Fibroblast of lung (primary cell): ENCODE measurements at regions not wholly inside any gene's neighbourhood (a gene's known extent, or its start where the extent isn't known, plus 50 kb on each side); places are given as distances from the start of the nearest gene placed in this dataset.

Experiments
- DNase-seq, 2 donors: peaks; one replicate each; pipeline versions ENCODE4 v3.0.0 to v3.0.0-alpha.2; 2010; ENCODE audit warnings: low read depth in 2 of 2
- H2AFZ ChIP-seq: 2 replicates; pipeline ENCODE4 v1.5.1; 2012; ENCODE audit warnings: low read length, control low read depth, inconsistent platforms
- H3K27ac ChIP-seq: 2 replicates; pipeline ENCODE4 v1.5.1; 2011; ENCODE audit warnings: low read length, control low read depth; ENCODE audit not compliant: insufficient read depth
- H3K27me3 ChIP-seq: 2 replicates; pipeline ENCODE4 v1.5.1; 2011; ENCODE audit warnings: mild to moderate bottlenecking, low read length; ENCODE audit not compliant: control insufficient read depth, insufficient read depth
- H3K36me3 ChIP-seq: 2 replicates; pipeline ENCODE4 v1.5.1; 2011; ENCODE audit warnings: low read length; ENCODE audit not compliant: control insufficient read depth, insufficient read depth
- H3K4me1 ChIP-seq: 2 replicates; pipeline ENCODE4 v1.5.1; 2011; ENCODE audit warnings: low read length; ENCODE audit not compliant: control insufficient read depth, insufficient read depth; ENCODE audit errors: extremely low read depth
- H3K4me2 ChIP-seq: 2 replicates; pipeline ENCODE4 v1.5.1; 2011; ENCODE audit warnings: low read length, control low read depth; ENCODE audit not compliant: insufficient read depth; ENCODE audit errors: extremely low read depth
- H3K4me3 ChIP-seq, 4 experiments: fragments of 200-600 bp in 1 of 4; sonication (generic) in 1 of 4; replicated peaks in 1 of 4; 2 replicates each; pipeline ENCODE4 v1.5.1; 2011 to 2016; ENCODE audit warnings: low read length in 4 of 4, low read depth in 3 of 4, mild to moderate bottlenecking in 3 of 4, control low read depth in 2 of 4, inconsistent platforms in 1 of 4, mixed read lengths in 1 of 4; ENCODE audit not compliant: insufficient read depth in 1 of 4; ENCODE audit errors: control extremely low read depth in 1 of 4
- H3K79me2 ChIP-seq: 2 replicates; pipeline ENCODE4 v1.5.1; 2012; ENCODE audit warnings: mild to moderate bottlenecking, low read length, inconsistent platforms; ENCODE audit not compliant: control insufficient read depth, insufficient read depth
- H3K9ac ChIP-seq: 2 replicates; pipeline ENCODE4 v1.5.1; 2011; ENCODE audit warnings: mild to moderate bottlenecking, low read length, control low read depth; ENCODE audit not compliant: insufficient read depth
- H3K9me3 ChIP-seq: 2 replicates; pipeline ENCODE4 v1.5.1; 2012; ENCODE audit warnings: low read depth, low read length; ENCODE audit not compliant: control insufficient read depth, insufficient read depth
- H4K20me1 ChIP-seq: 2 replicates; pipeline ENCODE4 v1.5.1; 2011; ENCODE audit warnings: low read length; ENCODE audit not compliant: control insufficient read depth, insufficient read depth; ENCODE audit errors: extremely low read depth
- CTCF ChIP-seq, 2 donors: IDR thresholded peaks in 1 of 2; conservative IDR thresholded peaks in 1 of 2; 1 replicate in 1 of 2; 2 replicates in 1 of 2; pipeline ENCODE4 v1.5.1; 2011 to 2012; ENCODE audit warnings: low read length in 2 of 2, control low read depth in 1 of 2, inconsistent platforms in 1 of 2, low read depth in 1 of 2, mild to moderate bottlenecking in 1 of 2
- EZH2 ChIP-seq: IDR thresholded peaks from 2 replicates; pipeline ENCODE4 v1.5.1; 2012; ENCODE audit warnings: low read length, control low read depth, mild to moderate bottlenecking; ENCODE audit errors: missing control alignments

- no peaks in the 10 kb centered on the region for H3K79me2 ChIP-seq
- H2AFZ ChIP-seq, result no peak overlapping the region
- DNase-seq, result no peak
- no peak overlapping the region for H3K4me3 ChIP-seq
- no peak overlapping the region for H3K9ac ChIP-seq
- no peaks in the 10 kb centered on the region for H3K36me3 ChIP-seq
- no peak overlapping the region for H3K27ac ChIP-seq
- H3K9me3 ChIP-seq, result no peaks in the 10 kb centered on the region
- no peaks in the 10 kb centered on the region for H3K27me3 ChIP-seq
- no peaks in the 10 kb centered on the region for H3K4me1 ChIP-seq
- H3K4me2 ChIP-seq, result no peak overlapping the region
- H4K20me1 ChIP-seq, result no peaks in the 10 kb centered on the region
- TF ChIP-seq EZH2 (no peak), CTCF (conservative IDR thresholded peaks at IDR 0.05 in 1 of 2, IDR thresholded peaks at IDR 0.05 in 1 of 2; ENCODE audit: low read depth in 1 of 2, low read length in 2 of 2) (no peak)
Measured at GRCh38 chr14:22046063-22046462, 372.4 kb upstream of the OR4E1 start.

GRCh38 chr14:22044193-22044592, 370.6 kb upstream of the OR4E1 start:
- H3K9me3 ChIP-seq, result no peaks in the 10 kb centered on the region
- no peak overlapping the region for H2AFZ ChIP-seq
- no peak for DNase-seq
- H3K79me2 ChIP-seq, result no peaks in the 10 kb centered on the region
- H3K27ac ChIP-seq, result no peak overlapping the region
- no peaks in the 10 kb centered on the region for H3K4me1 ChIP-seq
- no peak overlapping the region for H3K4me2 ChIP-seq
- H3K9ac ChIP-seq, result no peak overlapping the region
- no peaks in the 10 kb centered on the region for H3K36me3 ChIP-seq
- H3K27me3 ChIP-seq, result no peaks in the 10 kb centered on the region
- H4K20me1 ChIP-seq, result no peaks in the 10 kb centered on the region
- TF ChIP-seq CTCF (conservative IDR thresholded peaks at IDR 0.05 in 1 of 2, IDR thresholded peaks at IDR 0.05 in 1 of 2; ENCODE audit: low read depth in 1 of 2, low read length in 2 of 2), result no peak
- no peak for TF ChIP-seq EZH2
- no peak overlapping the region for H3K4me3 ChIP-seq

GRCh38 chr14:22040781-22041125, 367.1 kb upstream of the OR4E1 start:
- H3K27me3 ChIP-seq, result no peaks in the 10 kb centered on the region
- no peak overlapping the region for H2AFZ ChIP-seq
- no peaks in the 10 kb centered on the region for H3K9me3 ChIP-seq
- no peaks in the 10 kb centered on the region for H4K20me1 ChIP-seq
- no peak for DNase-seq
- no peak overlapping the region for H3K27ac ChIP-seq
- TF ChIP-seq CTCF (conservative IDR thresholded peaks at IDR 0.05 in 1 of 2, IDR thresholded peaks at IDR 0.05 in 1 of 2; ENCODE audit: low read depth in 1 of 2, low read length in 2 of 2) (no peak), EZH2 (no peak)
- H3K4me3 ChIP-seq, result no peak overlapping the region
- no peaks in the 10 kb centered on the region for H3K79me2 ChIP-seq
- no peak overlapping the region for H3K4me2 ChIP-seq
- H3K36me3 ChIP-seq, result no peaks in the 10 kb centered on the region
- H3K4me1 ChIP-seq, result no peaks in the 10 kb centered on the region
- no peak overlapping the region for H3K9ac ChIP-seq
